ENCODE measurements at regions not wholly inside any gene's neighbourhood (a gene's known extent, or its start where the extent isn't known, plus 50 kb on each side); places are given as distances from the start of the nearest gene placed in this dataset.

GRCh38 chr13:105019073-105019472, 1516.4 kb downstream of the EFNB2 start:
- no peak for DNase-seq (ENCODE audit: low read depth in 1 of 2, low spot score in 1 of 2)

GRCh38 chr13:105016266-105016665, 1519.2 kb downstream of the EFNB2 start:
- no peak for DNase-seq (ENCODE audit: low read depth in 1 of 2, low spot score in 1 of 2)

- no peak for DNase-seq (ENCODE audit: low read depth in 1 of 2, low spot score in 1 of 2)
Observed at GRCh38 chr13:105008604-105009003, 1526.9 kb downstream of the EFNB2 start.

GRCh38 chr13:105007166-105007808, 1528.2 kb downstream of the EFNB2 start:
- DNase-seq (ENCODE audit: low read depth in 1 of 2, low spot score in 1 of 2), result no peak

GRCh38 chr13:104996022-104996421, 1539.4 kb downstream of the EFNB2 start:
- DNase-seq (ENCODE audit: low read depth in 1 of 2, low spot score in 1 of 2), result no peak

GRCh38 chr13:104993708-104994107, 1541.8 kb downstream of the EFNB2 start:
- no peak for DNase-seq (ENCODE audit: low read depth in 1 of 2, low spot score in 1 of 2)

- DNase-seq (ENCODE audit: low read depth in 1 of 2, low spot score in 1 of 2), result no peak
Observed at GRCh38 chr13:104987621-104988020, 1547.8 kb downstream of the EFNB2 start.

GRCh38 chr13:104984296-104984818, 1551.1 kb downstream of the EFNB2 start:
- no peak for DNase-seq (ENCODE audit: low read depth in 1 of 2, low spot score in 1 of 2)

GRCh38 chr13:104983601-104984000, 1551.9 kb downstream of the EFNB2 start:
- DNase-seq (ENCODE audit: low read depth in 1 of 2, low spot score in 1 of 2), result no peak

GRCh38 chr13:104980586-104980985, 1554.9 kb downstream of the EFNB2 start:
- DNase-seq (ENCODE audit: low read depth in 1 of 2, low spot score in 1 of 2), result no peak

- no peak for DNase-seq (ENCODE audit: low read depth in 1 of 2, low spot score in 1 of 2)
Observed at GRCh38 chr13:104979281-104980030, 1556.0 kb downstream of the EFNB2 start.

GRCh38 chr13:104976986-104977385, 1558.5 kb downstream of the EFNB2 start:
- DNase-seq (ENCODE audit: low read depth in 1 of 2, low spot score in 1 of 2), result no peak

GRCh38 chr13:104975272-104975671, 1560.2 kb downstream of the EFNB2 start:
- no peak for DNase-seq (ENCODE audit: low read depth in 1 of 2, low spot score in 1 of 2)

GRCh38 chr13:104968876-104969275, 1566.6 kb downstream of the EFNB2 start:
- DNase-seq (ENCODE audit: low read depth in 1 of 2, low spot score in 1 of 2), result no peak

- no peak for DNase-seq (ENCODE audit: low read depth in 1 of 2, low spot score in 1 of 2)
Observed at GRCh38 chr13:104967836-104968630, 1567.4 kb downstream of the EFNB2 start.

- no peak for DNase-seq (ENCODE audit: low read depth in 1 of 2, low spot score in 1 of 2)
Observed at GRCh38 chr13:104967376-104967775, 1568.1 kb downstream of the EFNB2 start.

- DNase-seq (ENCODE audit: low read depth in 1 of 2, low spot score in 1 of 2), result no peak
Observed at GRCh38 chr13:104962411-104962810, 1573.1 kb downstream of the EFNB2 start.

GRCh38 chr13:104961246-104961645, 1574.2 kb downstream of the EFNB2 start:
- no peak for DNase-seq (ENCODE audit: low read depth in 1 of 2, low spot score in 1 of 2)

- DNase-seq (ENCODE audit: low read depth in 1 of 2, low spot score in 1 of 2), result no peak
Observed at GRCh38 chr13:104954210-104954609, 1581.3 kb downstream of the EFNB2 start.

GRCh38 chr13:104953588-104953987, 1581.9 kb downstream of the EFNB2 start:
- no peak for DNase-seq (ENCODE audit: low read depth in 1 of 2, low spot score in 1 of 2)

- DNase-seq (ENCODE audit: low read depth in 1 of 2, low spot score in 1 of 2), result no peak
Observed at GRCh38 chr13:104949840-104950740, 1585.4 kb downstream of the EFNB2 start.
